ENCODE measurements at regions not wholly inside any gene's neighbourhood (a gene's known extent, or its start where the extent isn't known, plus 50 kb on each side); places are given as distances from the start of the nearest gene placed in this dataset.
"Not testable (repeated sequence)": the region's sequence is repeated elsewhere in the genome, so short reads cannot be mapped to it uniquely, and the experiment has no call there.

GRCh38 chr4:156545003-156545785, 426.4 kb downstream of the PDGFC start:
- no peak for DNase-seq (ENCODE audit: low read depth)

GRCh38 chr4:156539376-156539775, 432.2 kb downstream of the PDGFC start:
- DNase-seq (ENCODE audit: low read depth), result no peak

GRCh38 chr4:156538651-156539257, 432.8 kb downstream of the PDGFC start:
- DNase-seq (ENCODE audit: low read depth), result no peak

- DNase-seq (ENCODE audit: low read depth), result no peak
Measured at GRCh38 chr4:156538210-156538609, 433.4 kb downstream of the PDGFC start.

GRCh38 chr4:156537286-156537685, 434.3 kb downstream of the PDGFC start:
- no peak for DNase-seq (ENCODE audit: low read depth)

- DNase-seq (ENCODE audit: low read depth), result no peak
Measured at GRCh38 chr4:156536661-156537060, 434.9 kb downstream of the PDGFC start.

- no peak for DNase-seq (ENCODE audit: low read depth)
Measured at GRCh38 chr4:156534205-156534604, 437.4 kb downstream of the PDGFC start.

- DNase-seq (ENCODE audit: low read depth), result no peak
Measured at GRCh38 chr4:156528216-156528615, 443.4 kb downstream of the PDGFC start.

- no peak for DNase-seq (ENCODE audit: low read depth)
Measured at GRCh38 chr4:156527237-156527993, 444.2 kb downstream of the PDGFC start.

GRCh38 chr4:156523991-156524390, 447.6 kb downstream of the PDGFC start:
- no peak for DNase-seq (ENCODE audit: low read depth)

GRCh38 chr4:156523492-156523891, 448.1 kb downstream of the PDGFC start:
- DNase-seq (ENCODE audit: low read depth), result no peak

- no peak for DNase-seq (ENCODE audit: low read depth)
Measured at GRCh38 chr4:156521631-156522030, 450.0 kb downstream of the PDGFC start.

- DNase-seq (ENCODE audit: low read depth), result no peak
Measured at GRCh38 chr4:156517956-156518355, 453.6 kb downstream of the PDGFC start.

GRCh38 chr4:156517546-156517945, 454.1 kb downstream of the PDGFC start:
- DNase-seq (ENCODE audit: low read depth), result no peak

- DNase-seq (ENCODE audit: low read depth), result no peak
Measured at GRCh38 chr4:156516698-156517097, 454.9 kb downstream of the PDGFC start.

GRCh38 chr4:156515295-156515694, 456.3 kb downstream of the PDGFC start:
- no peak for DNase-seq (ENCODE audit: low read depth)

GRCh38 chr4:156512622-156513021, 459.0 kb downstream of the PDGFC start:
- no peak for DNase-seq (ENCODE audit: low read depth)

- not testable (repeated sequence) for DNase-seq (ENCODE audit: low read depth)
Measured at GRCh38 chr4:156509921-156510320, 461.7 kb downstream of the PDGFC start.

GRCh38 chr4:156505341-156505955, 466.2 kb downstream of the PDGFC start:
- DNase-seq (ENCODE audit: low read depth), result no peak

- DNase-seq (ENCODE audit: low read depth), result no peak
Measured at GRCh38 chr4:156503119-156503518, 468.5 kb downstream of the PDGFC start.

- DNase-seq (ENCODE audit: low read depth), result no peak
Measured at GRCh38 chr4:156501962-156502361, 469.6 kb downstream of the PDGFC start.

GRCh38 chr4:156499684-156500083, 471.9 kb downstream of the PDGFC start:
- no peak for DNase-seq (ENCODE audit: low read depth)

- no peak for DNase-seq (ENCODE audit: low read depth)
Measured at GRCh38 chr4:156497486-156497885, 474.1 kb downstream of the PDGFC start.

Measured in HS-27A (cell line).